Thymus (tissue), 11 donors: ENCODE measurements at regions not wholly inside any gene's neighbourhood (a gene's known extent, or its start where the extent isn't known, plus 50 kb on each side); places are given as distances from the start of the nearest gene placed in this dataset.
"Not testable (repeated sequence)": the region's sequence is repeated elsewhere in the genome, so short reads cannot be mapped to it uniquely, and the experiment has no call there.

Experiments
- DNase-seq, 9 donors: peaks; one replicate each; pipeline ENCODE4 v3.0.0-alpha.2; 2013; ENCODE audit warnings: low spot score in 9 of 9, low read depth in 6 of 9, missing footprints in 1 of 9
- H3K27ac ChIP-seq, 2 donors: one replicate each; pipeline ENCODE4 v1.5.1; 2013; ENCODE audit warnings: control low read depth in 1 of 2, low read depth in 1 of 2, low read length in 1 of 2, mild to moderate bottlenecking in 1 of 2, moderate library complexity in 1 of 2
- H3K27me3 ChIP-seq, 2 donors: one replicate each; pipeline ENCODE4 v1.5.1; 2013; ENCODE audit warnings: low read length in 1 of 2; ENCODE audit not compliant: control insufficient read depth in 2 of 2, insufficient read depth in 1 of 2
- H3K36me3 ChIP-seq, 2 donors: one replicate each; pipeline ENCODE4 v1.5.1; 2013; ENCODE audit warnings: low read length in 1 of 2, mild to moderate bottlenecking in 1 of 2, moderate library complexity in 1 of 2; ENCODE audit not compliant: control insufficient read depth in 2 of 2, insufficient read depth in 2 of 2
- H3K4me1 ChIP-seq, 2 donors: one replicate each; pipeline ENCODE4 v1.5.1; 2013; ENCODE audit warnings: low read length in 2 of 2; ENCODE audit not compliant: control insufficient read depth in 2 of 2, insufficient read depth in 2 of 2
- H3K4me3 ChIP-seq, 2 donors: one replicate each; pipeline ENCODE4 v1.5.1; 2013; ENCODE audit warnings: low read length in 2 of 2, control low read depth in 1 of 2, mild to moderate bottlenecking in 1 of 2
- H3K9me3 ChIP-seq, 2 donors: one replicate each; pipeline ENCODE4 v1.5.1; 2013; ENCODE audit warnings: low read length in 1 of 2, mild to moderate bottlenecking in 1 of 2; ENCODE audit not compliant: control insufficient read depth in 2 of 2, insufficient read depth in 1 of 2
- WGBS: extraction: QIAGEN DNeasy Blood & Tissue Kit; methylation state at CpG from one replicate; pipeline ENCODE4 v1.1.7; 2013; 5-methylcytosine and 5-hydroxymethylcytosine counted together
- donor health status: healthy.

DNA sequence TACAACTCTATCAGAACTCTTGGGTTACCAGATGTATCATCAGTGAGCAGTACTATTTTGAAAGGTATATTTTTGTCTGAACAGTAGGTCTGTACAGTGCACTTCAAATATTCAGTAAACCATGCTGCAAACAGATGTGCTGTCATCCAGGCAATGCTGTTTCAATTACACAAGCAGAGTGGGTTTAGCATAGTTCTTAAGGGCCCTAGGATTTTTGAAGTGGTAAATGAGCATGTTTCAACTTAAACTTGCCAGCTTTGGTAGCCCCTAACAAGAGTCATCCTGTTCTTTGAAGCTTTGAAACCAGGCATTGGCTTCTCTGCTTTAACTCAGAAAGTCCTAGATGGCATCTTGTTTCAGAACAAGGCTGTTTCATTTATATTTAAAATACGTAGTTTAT, 1519.9 kb downstream of the SUCLG1 start:
- H3K27me3 ChIP-seq: no peaks in the 10 kb centered on the region
- no peak for DNase-seq
- no peaks in the 10 kb centered on the region for H3K4me1 ChIP-seq
- no peak overlapping the region for H3K27ac ChIP-seq
- no peaks in the 10 kb centered on the region for H3K36me3 ChIP-seq
- H3K9me3 ChIP-seq: no peaks in the 10 kb centered on the region
- 96% methylated on average over 1 of the region's 1 CpG for WGBS
- H3K4me3 ChIP-seq: no peak overlapping the region

DNA sequence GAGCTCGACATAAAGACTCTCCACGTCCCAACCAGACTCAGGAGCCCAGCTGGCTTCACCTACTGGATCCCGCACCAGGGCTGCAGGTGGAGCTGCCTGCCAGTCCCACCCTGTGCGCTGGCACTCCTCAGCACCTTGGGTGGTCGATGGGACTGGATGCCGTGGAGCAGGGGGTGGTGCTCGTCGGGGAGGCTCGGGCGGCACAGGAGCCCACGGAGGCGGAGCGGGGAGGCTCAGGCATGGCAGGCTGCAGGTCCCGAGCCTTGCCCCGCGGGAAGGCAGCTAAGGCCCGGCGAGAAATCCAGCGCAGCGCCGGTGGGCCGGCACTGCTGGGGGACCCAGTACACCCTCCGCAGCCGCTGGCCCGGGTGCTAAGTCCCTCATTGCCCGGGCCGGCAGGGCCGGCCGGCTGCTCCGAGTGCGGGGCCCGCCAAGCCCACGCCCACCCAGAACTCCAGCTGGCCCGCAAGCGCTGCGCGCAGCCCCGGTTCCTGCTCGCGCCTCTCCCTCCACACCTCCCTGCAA, 1520.7 kb downstream of the SUCLG1 start:
- not testable (repeated sequence) for H3K4me1 ChIP-seq, H3K4me3 ChIP-seq, H3K27me3 ChIP-seq, H3K36me3 ChIP-seq, H3K27ac ChIP-seq, DNase-seq, H3K9me3 ChIP-seq
- 98% methylated on average over 40 of the region's 40 CpGs for WGBS

DNA sequence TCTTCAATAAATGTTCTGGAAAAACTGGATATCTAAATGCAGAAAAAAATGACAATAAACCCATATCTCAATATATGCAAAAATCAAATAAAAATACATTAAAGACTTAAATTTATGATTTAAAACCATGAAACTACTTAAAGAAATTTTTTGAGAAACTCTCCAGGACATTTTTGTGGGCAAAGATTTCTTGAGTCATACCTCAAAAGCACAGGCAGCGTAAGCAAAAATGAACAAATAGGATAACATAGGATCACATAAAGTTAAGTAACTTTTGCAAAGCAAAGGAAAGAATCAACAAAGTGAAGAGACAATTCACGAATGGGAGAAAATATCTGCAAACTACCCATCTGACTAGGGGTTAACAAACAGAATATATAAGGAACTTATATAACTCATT, 1545.5 kb downstream of the SUCLG1 start:
- 90% methylated on average over 2 of the region's 2 CpGs for WGBS
- no peaks in the 10 kb centered on the region for H3K36me3 ChIP-seq
- DNase-seq: no peak
- no peaks in the 10 kb centered on the region for H3K27me3 ChIP-seq
- no peak overlapping the region for H3K4me3 ChIP-seq
- no peak overlapping the region for H3K27ac ChIP-seq
- H3K9me3 ChIP-seq: no peaks in the 10 kb centered on the region
- H3K4me1 ChIP-seq: no peaks in the 10 kb centered on the region

DNA sequence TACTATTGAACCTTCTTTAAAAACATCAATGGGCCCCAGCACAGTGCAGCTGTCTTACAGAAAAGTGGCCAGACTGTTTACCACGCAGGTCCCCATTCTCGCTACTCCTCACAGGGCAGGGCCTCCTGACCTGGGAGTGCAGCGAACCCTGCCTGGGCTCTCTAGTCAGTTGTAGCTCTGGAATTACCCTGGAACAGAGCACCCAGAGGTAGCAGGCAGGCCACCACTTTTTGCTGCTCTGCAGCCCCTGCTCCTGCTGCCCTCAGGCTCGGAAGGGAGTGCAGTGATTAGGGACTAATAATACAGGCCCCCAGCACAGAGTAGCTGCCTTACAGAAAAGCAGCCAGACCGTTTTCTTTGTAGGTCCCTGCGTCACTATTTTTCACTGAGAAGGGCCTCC, 1563.0 kb downstream of the SUCLG1 start:
- WGBS: 89% methylated on average over 6 of the region's 6 CpGs
- H3K4me3 ChIP-seq: no peak overlapping the region

DNA sequence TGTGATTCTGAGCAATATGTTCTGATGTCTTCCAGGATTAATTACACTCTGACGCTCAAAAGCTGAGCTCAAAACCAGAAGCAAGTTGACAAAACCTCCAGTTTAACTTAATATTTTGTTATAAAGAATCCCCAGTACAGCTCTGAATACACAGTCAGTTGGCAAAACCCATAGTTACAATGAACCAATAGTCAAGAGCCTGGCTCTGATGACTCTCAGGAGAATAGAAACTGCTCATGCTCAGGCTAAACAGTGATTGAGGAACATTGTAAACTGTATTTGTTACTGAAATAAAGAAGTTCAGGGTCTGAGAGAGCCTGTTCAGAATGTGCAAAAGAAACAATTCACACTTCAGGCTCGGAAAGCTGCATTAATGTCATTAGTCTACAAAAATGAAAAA, 1565.9 kb downstream of the SUCLG1 start:
- Histone ChIP-seq H3K27me3 (no peaks in the 10 kb centered on the region), H3K4me3 (no peak overlapping the region), H3K9me3 (peaks cover 0 to 4% of the 10 kb centered on the region in 2 donors), H3K36me3 (no peaks in the 10 kb centered on the region), H3K4me1 (no peaks in the 10 kb centered on the region), H3K27ac (no peak overlapping the region)
- WGBS: 46% methylated on average over 2 of the region's 2 CpGs
- DNase-seq: no peak

More for the DNA sequence above, 1563.0 kb downstream of the SUCLG1 start:
- no peak for DNase-seq
- Histone ChIP-seq H3K9me3 (peaks cover 0 to 4% of the 10 kb centered on the region in 2 donors), H3K4me1 (no peaks in the 10 kb centered on the region), H3K27me3 (no peaks in the 10 kb centered on the region), H3K27ac (no peak overlapping the region), H3K36me3 (no peaks in the 10 kb centered on the region)

DNA sequence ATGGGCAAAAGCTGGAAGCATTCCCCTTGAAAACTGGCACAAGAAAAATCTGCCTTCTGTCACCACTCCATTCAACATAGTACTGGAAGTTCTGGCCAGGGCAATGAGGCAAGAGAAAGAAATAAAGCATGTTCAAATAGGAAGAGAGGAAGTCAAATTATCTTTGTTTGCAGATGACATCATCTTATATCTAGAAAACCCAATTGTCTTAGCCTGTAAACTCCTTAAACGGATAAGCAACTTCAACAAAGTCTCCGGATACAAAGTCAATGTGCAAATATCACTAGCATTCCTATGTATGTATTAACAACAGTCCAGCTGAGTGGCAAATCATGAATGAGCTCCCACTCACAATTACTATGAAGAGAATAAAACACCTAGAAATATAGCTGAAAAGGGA, 1579.3 kb downstream of the SUCLG1 start:
- no peak for DNase-seq
- Histone ChIP-seq H3K4me3 (no peak overlapping the region), H3K27ac (no peak overlapping the region), H3K9me3 (peaks cover 0 to 11% of the 10 kb centered on the region in 2 donors), H3K27me3 (no peaks in the 10 kb centered on the region), H3K4me1 (no peaks in the 10 kb centered on the region), H3K36me3 (no peaks in the 10 kb centered on the region)
- WGBS: 71% methylated on average over 2 of the region's 2 CpGs

DNA sequence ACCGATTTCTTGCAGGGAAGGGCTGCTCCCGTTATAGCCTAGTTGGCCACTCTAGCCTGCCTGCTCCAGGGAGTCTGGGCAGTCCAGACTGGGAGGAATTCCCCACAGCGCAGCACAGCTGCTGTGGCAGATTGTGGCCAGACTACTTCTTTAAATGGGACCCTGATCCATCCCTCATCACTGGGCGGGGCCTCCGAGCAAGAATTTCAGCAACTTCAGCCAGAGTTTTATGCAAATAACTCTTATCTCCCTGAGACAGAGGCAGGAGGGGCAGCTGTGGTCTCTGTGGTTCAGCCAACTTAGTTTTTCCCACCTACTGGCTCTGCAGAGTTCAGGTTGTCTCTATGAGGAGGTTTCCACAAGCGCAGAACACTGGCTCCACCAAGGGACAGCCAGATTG, 1583.2 kb downstream of the SUCLG1 start:
- Histone ChIP-seq H3K36me3 (no peaks in the 10 kb centered on the region), H3K27me3 (no peaks in the 10 kb centered on the region), H3K4me1 (no peaks in the 10 kb centered on the region), H3K27ac (no peak overlapping the region), H3K9me3 (peaks cover 0 to 11% of the 10 kb centered on the region in 2 donors), H3K4me3 (no peak overlapping the region)
- WGBS: 54% methylated on average over 6 of the region's 6 CpGs
- no peak for DNase-seq

DNA sequence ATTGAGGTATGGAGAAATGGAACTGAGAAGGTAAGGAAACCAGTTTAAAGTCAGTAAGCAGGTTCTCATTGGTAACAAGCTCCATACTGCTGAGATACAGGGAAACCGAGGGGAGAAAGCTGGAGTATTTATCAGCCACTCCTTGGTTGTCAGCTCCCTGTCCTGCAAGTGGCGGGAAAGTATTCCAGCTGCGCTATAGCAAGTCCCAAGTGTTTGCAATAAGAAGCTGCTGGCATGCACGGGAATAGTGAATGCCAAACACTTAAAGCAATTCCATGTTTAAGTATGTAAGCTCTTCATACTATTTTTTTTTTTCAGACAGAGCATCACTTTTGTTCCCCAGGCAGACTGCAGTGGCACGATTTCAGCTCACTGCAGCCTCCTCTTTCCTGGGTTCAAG, 1601.1 kb downstream of the SUCLG1 start:
- H3K27me3 ChIP-seq: no peaks in the 10 kb centered on the region
- peaks cover 0 to 8% of the 10 kb centered on the region in 2 donors for H3K9me3 ChIP-seq
- no peak for DNase-seq
- WGBS: 78% methylated on average over 5 of the region's 5 CpGs
- H3K4me3 ChIP-seq: no peak overlapping the region
- H3K36me3 ChIP-seq: no peaks in the 10 kb centered on the region
- no peaks in the 10 kb centered on the region for H3K4me1 ChIP-seq
- no peak overlapping the region for H3K27ac ChIP-seq

DNA sequence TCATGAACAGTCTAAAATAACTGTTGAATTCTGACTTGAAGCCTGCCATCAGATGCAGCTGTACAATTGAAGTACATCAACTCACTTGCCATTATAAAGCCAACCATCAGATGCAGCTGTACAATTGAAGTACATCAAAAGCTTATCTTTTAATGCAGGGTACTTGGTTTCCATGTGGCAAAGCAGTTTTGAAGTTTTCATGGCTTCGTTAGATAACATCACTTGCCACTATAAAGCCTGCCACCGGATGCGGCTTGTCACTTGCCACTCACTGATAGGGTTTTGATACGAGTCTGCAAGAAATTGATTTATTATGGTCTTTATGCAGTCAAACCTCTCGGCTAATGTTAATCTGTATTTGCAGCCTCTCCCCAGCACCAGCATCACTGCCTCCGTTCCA, 1605.8 kb downstream of the SUCLG1 start:
- 52% methylated on average over 6 of the region's 6 CpGs for WGBS

DNA sequence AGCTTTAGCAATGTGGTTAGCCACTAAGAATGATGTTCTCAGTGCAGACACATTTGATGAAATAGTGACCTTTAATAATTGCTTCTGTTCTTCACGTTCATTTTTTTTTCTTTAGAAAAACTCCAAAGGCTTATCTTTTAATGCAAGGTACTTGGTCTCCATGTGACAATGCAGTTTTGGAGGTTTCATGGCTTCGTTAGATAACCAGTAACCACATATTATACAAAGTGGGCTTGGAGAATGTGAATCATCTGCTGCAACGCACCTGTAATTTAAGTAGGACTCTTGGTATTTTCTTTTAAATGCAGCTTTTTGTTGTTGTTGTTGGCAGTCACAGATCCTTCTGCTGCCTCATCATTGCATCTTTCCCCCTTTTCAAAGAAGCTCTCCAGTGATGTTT, 1606.3 kb downstream of the SUCLG1 start:
- Histone ChIP-seq H3K4me1 (no peaks in the 10 kb centered on the region), H3K36me3 (no peaks in the 10 kb centered on the region), H3K27me3 (no peaks in the 10 kb centered on the region), H3K9me3 (no peaks in the 10 kb centered on the region), H3K4me3 (no peak overlapping the region), H3K27ac (no peak overlapping the region)
- 52% methylated on average over 3 of the region's 3 CpGs for WGBS
- DNase-seq: no peak

More for the DNA sequence above, 1605.8 kb downstream of the SUCLG1 start:
- H3K4me3 ChIP-seq: no peak overlapping the region
- H3K4me1 ChIP-seq: no peaks in the 10 kb centered on the region
- no peaks in the 10 kb centered on the region for H3K27me3 ChIP-seq
- no peak overlapping the region for H3K27ac ChIP-seq
- peak in 1 of 9 donors; percentile 1 for DNase-seq
- no peaks in the 10 kb centered on the region for H3K36me3 ChIP-seq
- H3K9me3 ChIP-seq: peaks cover 0 to 4% of the 10 kb centered on the region in 2 donors
